Hepatocyte (in vitro differentiated cells): ENCODE measurements at regions not wholly inside any gene's neighbourhood (a gene's known extent, or its start where the extent isn't known, plus 50 kb on each side); places are given as distances from the start of the nearest gene placed in this dataset.

Experiments used
- DNase-seq: peaks from one replicate; pipeline ENCODE4 v3.0.0-alpha.2; 2016; ENCODE audit warnings: low spot score
- H2AFZ ChIP-seq: fragments of 200-600 bp; sonication (generic); 2 replicates; pipeline ENCODE4 v1.6.0; 2016; ENCODE audit warnings: antibody characterized with exemption, mild to moderate bottlenecking
- H3K27ac ChIP-seq: fragments of 200-600 bp; sonication (generic); 2 replicates; pipeline ENCODE4 v1.5.1; 2016; ENCODE audit warnings: mild to moderate bottlenecking
- H3K27me3 ChIP-seq: fragments of 200-600 bp; sonication (generic); 2 replicates; pipeline ENCODE4 v1.6.1; 2016
- H3K36me3 ChIP-seq: fragments of 200-600 bp; sonication (generic); replicated peaks from 2 replicates; pipeline ENCODE4 v1.5.1; 2016; ENCODE audit warnings: low read depth; ENCODE audit not compliant: insufficient read depth
- H3K4me1 ChIP-seq: fragments of 200-600 bp; sonication (generic); 2 replicates; pipeline ENCODE4 v1.5.1; 2016; ENCODE audit warnings: mild to moderate bottlenecking, moderate library complexity; ENCODE audit not compliant: insufficient read depth
- H3K4me2 ChIP-seq: fragments of 200-600 bp; sonication (generic); 2 replicates; pipeline ENCODE4 v1.6.0; 2016
- H3K4me3 ChIP-seq: fragments of 200-600 bp; sonication (generic); 2 replicates; pipeline ENCODE4 v1.5.1; 2016; ENCODE audit warnings: mild to moderate bottlenecking
- H3K79me2 ChIP-seq: fragments of 200-600 bp; sonication (generic); 2 replicates; pipeline ENCODE4 v1.6.0; 2017; ENCODE audit warnings: mild to moderate bottlenecking
- H3K9me2 ChIP-seq: fragments of 200-600 bp; sonication (generic); replicated peaks from 2 replicates; pipeline ENCODE4 v1.6.0; 2017; ENCODE audit warnings: mild to moderate bottlenecking; ENCODE audit not compliant: insufficient read depth
- H3K9me3 ChIP-seq: fragments of 200-600 bp; sonication (generic); 2 replicates; pipeline ENCODE4 v1.5.1; 2016; ENCODE audit warnings: low read depth, mild to moderate bottlenecking
- H4K20me1 ChIP-seq: fragments of 200-600 bp; sonication (generic); 2 replicates; pipeline ENCODE4 v1.6.0; 2016; ENCODE audit warnings: mild to moderate bottlenecking; ENCODE audit not compliant: insufficient read depth, poor library complexity, severe bottlenecking
- EZH2 ChIP-seq: fragments of 200-600 bp; sonication (generic); IDR thresholded peaks from 2 replicates; pipeline ENCODE4 v1.6.1; 2016; ENCODE audit warnings: antibody characterized with exemption, mild to moderate bottlenecking, borderline replicate concordance
- EZH2phosphoT487 ChIP-seq: fragments of 200-600 bp; sonication (generic); IDR thresholded peaks from one replicate; pipeline ENCODE4 v1.6.1; 2018; ENCODE audit warnings: antibody characterized with exemption, mild to moderate bottlenecking, low read depth, moderate library complexity; ENCODE audit not compliant: unreplicated experiment, severe bottlenecking
- WGBS: methylation state at CpG from one replicate; pipeline ENCODE4 v1.1.6; 2016; ENCODE audit warnings: low lambda C conversion rate; ENCODE audit errors: missing lambda C conversion rate; 5-methylcytosine and 5-hydroxymethylcytosine counted together
- TF ChIP-seq, protein P1 (sequence below): fragments of 200-600 bp; sonication (generic); IDR thresholded peaks from 2 replicates; pipeline ENCODE4 v1.5.1; 2016; ENCODE audit warnings: antibody characterized with exemption, mild to moderate bottlenecking; ENCODE audit not compliant: poor library complexity

DNA sequence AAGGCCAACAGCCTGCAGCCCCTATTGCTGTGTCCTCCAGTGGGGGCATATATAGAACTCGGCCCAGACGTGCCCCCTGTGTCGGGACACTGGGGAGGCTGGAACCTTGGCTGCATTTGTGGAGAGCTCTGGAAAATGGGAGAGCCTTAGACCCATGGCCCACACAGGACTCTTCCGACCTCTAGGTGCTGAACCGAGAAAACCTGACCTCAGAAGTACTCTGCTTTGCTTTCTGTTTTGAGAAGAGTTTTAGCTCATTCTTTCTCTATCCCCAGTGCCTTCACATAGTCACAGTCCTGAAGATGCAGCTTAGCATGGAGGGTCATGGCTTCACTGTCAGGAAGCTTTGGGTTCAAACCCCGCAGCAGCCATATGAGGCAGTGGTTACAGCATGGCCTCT is 271.8 kb upstream of the B3GAT1 start:
- Histone ChIP-seq H3K9me3 (no peaks in the 10 kb centered on the region), H3K27me3 (no peaks in the 10 kb centered on the region), H3K36me3 (no peaks in the 10 kb centered on the region), H3K4me1 (no peaks in the 10 kb centered on the region), H3K27ac (no peak overlapping the region), H3K9me2 (no peaks in the 10 kb centered on the region), H2AFZ (no peak overlapping the region), H3K4me2 (no peak overlapping the region), H3K4me3 (no peak overlapping the region), H4K20me1 (no peaks in the 10 kb centered on the region), H3K79me2 (no peaks in the 10 kb centered on the region)
- no peak for TF ChIP-seq EZH2
- no peak for TF ChIP-seq EZH2phosphoT487
- TF ChIP-seq, protein P1, sequence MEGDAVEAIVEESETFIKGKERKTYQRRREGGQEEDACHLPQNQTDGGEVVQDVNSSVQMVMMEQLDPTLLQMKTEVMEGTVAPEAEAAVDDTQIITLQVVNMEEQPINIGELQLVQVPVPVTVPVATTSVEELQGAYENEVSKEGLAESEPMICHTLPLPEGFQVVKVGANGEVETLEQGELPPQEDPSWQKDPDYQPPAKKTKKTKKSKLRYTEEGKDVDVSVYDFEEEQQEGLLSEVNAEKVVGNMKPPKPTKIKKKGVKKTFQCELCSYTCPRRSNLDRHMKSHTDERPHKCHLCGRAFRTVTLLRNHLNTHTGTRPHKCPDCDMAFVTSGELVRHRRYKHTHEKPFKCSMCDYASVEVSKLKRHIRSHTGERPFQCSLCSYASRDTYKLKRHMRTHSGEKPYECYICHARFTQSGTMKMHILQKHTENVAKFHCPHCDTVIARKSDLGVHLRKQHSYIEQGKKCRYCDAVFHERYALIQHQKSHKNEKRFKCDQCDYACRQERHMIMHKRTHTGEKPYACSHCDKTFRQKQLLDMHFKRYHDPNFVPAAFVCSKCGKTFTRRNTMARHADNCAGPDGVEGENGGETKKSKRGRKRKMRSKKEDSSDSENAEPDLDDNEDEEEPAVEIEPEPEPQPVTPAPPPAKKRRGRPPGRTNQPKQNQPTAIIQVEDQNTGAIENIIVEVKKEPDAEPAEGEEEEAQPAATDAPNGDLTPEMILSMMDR, result no peak
- no peak for DNase-seq
- WGBS, result 90% methylated on average over 6 of the region's 6 CpGs

DNA sequence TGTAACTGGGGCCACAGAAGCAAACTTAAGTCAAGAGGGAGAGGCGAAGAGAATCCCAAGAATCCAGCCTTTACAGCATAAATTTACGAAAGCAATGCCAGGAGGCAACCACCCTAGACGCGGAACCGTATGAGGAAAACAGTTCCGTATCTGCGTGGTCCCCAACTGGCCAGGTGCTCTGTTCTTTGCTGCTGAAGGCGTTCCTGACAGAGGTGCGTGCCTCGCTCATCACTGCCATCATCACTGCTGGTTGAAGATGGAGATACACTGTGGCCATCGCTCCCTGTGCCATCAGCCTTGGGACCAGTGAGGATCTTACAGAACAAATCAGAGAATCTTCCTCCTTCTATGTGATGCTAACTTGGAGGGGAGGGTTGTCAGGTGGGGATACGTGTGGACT is 270.5 kb upstream of the B3GAT1 start:
- Histone ChIP-seq H3K36me3 (no peaks in the 10 kb centered on the region), H3K9me2 (no peaks in the 10 kb centered on the region), H3K9me3 (no peaks in the 10 kb centered on the region), H2AFZ (no peak overlapping the region), H3K4me3 (no peak overlapping the region), H3K27me3 (no peaks in the 10 kb centered on the region), H3K4me2 (no peak overlapping the region), H3K79me2 (no peaks in the 10 kb centered on the region), H3K27ac (no peak overlapping the region), H3K4me1 (no peaks in the 10 kb centered on the region), H4K20me1 (no peaks in the 10 kb centered on the region)
- 93% methylated on average over 12 of the region's 12 CpGs for WGBS
- no peak for DNase-seq
- TF ChIP-seq EZH2 (no peak), EZH2phosphoT487 (no peak)
- TF ChIP-seq, protein P1, result no peak

DNA sequence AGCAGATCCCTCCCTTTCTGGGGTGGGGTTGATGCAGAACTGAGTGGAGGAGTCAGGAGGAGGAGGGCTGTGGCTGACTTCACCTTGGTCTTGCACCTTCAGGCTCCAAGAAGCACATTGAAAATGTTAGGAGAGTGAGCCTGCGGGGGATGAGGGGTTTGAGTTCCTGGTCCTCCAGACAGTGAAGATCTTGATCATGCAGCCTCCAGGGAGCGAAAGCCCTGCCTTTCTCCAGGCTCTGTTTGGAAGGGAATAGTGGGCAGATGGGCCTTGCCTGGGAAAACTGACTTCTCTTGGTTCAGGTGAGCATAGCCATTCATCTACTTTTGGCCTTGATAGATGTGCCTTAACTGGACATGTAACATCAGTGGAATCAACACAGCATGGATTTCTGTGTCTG is 267.6 kb upstream of the B3GAT1 start:
- H3K9me3 ChIP-seq, result no peaks in the 10 kb centered on the region
- H2AFZ ChIP-seq, result no peak overlapping the region
- no peaks in the 10 kb centered on the region for H4K20me1 ChIP-seq
- H3K4me1 ChIP-seq, result no peaks in the 10 kb centered on the region
- no peak overlapping the region for H3K4me2 ChIP-seq
- no peaks in the 10 kb centered on the region for H3K36me3 ChIP-seq
- 97% methylated on average over 2 of the region's 2 CpGs for WGBS
- no peaks in the 10 kb centered on the region for H3K79me2 ChIP-seq
- H3K27ac ChIP-seq, result no peak overlapping the region
- no peak for DNase-seq
- no peaks in the 10 kb centered on the region for H3K27me3 ChIP-seq
- no peak overlapping the region for H3K4me3 ChIP-seq
- TF ChIP-seq EZH2phosphoT487, result no peak
- TF ChIP-seq, protein P1, result no peak
- TF ChIP-seq EZH2, result no peak
- H3K9me2 ChIP-seq, result no peaks in the 10 kb centered on the region

DNA sequence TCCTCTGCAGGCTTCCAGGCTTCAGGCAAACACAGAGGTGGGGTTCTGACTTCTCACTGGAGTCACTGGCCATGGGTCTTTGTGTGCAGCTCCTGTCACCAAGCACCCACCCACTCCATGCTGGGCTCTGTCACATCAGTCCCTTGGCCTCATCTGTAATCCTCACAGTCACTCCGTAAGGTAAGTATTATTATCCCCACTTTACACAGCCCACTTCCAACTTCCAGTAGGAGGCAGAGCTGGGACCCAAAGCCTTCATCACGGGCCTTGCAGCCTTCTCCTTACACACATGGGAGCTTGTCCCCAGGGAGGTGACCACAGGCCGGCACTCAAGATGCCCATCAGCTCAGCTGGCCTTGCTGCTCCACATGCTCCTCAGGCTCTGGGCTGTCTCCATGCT is 266.7 kb upstream of the B3GAT1 start:
- H3K4me3 ChIP-seq, result no peak overlapping the region
- 69% methylated on average over 3 of the region's 3 CpGs for WGBS
- no peaks in the 10 kb centered on the region for H3K9me2 ChIP-seq
- H3K4me1 ChIP-seq, result no peaks in the 10 kb centered on the region
- no peak overlapping the region for H3K27ac ChIP-seq
- no peaks in the 10 kb centered on the region for H3K79me2 ChIP-seq
- no peak overlapping the region for H2AFZ ChIP-seq
- H4K20me1 ChIP-seq, result no peaks in the 10 kb centered on the region
- DNase-seq, result no peak
- no peaks in the 10 kb centered on the region for H3K9me3 ChIP-seq
- H3K4me2 ChIP-seq, result no peak overlapping the region
- TF ChIP-seq, protein P1, result no peak
- TF ChIP-seq EZH2phosphoT487 (no peak), EZH2 (no peak)
- H3K27me3 ChIP-seq, result no peaks in the 10 kb centered on the region
- H3K36me3 ChIP-seq, result no peaks in the 10 kb centered on the region
